Frontal cortex (tissue), 3 donors: ENCODE measurements at regions not wholly inside any gene's neighbourhood (a gene's known extent, or its start where the extent isn't known, plus 50 kb on each side); places are given as distances from the start of the nearest gene placed in this dataset.
"Not testable (repeated sequence)": the region's sequence is repeated elsewhere in the genome, so short reads cannot be mapped to it uniquely, and the experiment has no call there.

Experiments used
- DNase-seq, 2 donors: peaks; one replicate each; pipeline ENCODE4 v3.0.0; 2012; ENCODE audit warnings: low spot score in 2 of 2
- FAIRE-seq: peaks from 2 replicates; lab custom pipeline; 2012; peaks lifted over from hg19 to GRCh38; lab: Jason Lieb, UNC
- donor health status: control.
- donor health status: control.
- donor health status: control.

GRCh38 chr1:18557621-18558465 is 72.8 kb upstream of the PAX7 start:
- no peak for FAIRE-seq
- DNase-seq = peak in 1 of 2 donors; percentile 67

GRCh38 chr1:18560692-18561091 is 70.0 kb upstream of the PAX7 start:
- no peak for DNase-seq
- FAIRE-seq = no peak

GRCh38 chr1:18561967-18562366 is 68.7 kb upstream of the PAX7 start:
- FAIRE-seq = no peak
- no peak for DNase-seq

- FAIRE-seq = no peak
- DNase-seq = no peak
These were observed 66.0 kb upstream of the PAX7 start for GRCh38 chr1:18564676-18565075.

DNA sequence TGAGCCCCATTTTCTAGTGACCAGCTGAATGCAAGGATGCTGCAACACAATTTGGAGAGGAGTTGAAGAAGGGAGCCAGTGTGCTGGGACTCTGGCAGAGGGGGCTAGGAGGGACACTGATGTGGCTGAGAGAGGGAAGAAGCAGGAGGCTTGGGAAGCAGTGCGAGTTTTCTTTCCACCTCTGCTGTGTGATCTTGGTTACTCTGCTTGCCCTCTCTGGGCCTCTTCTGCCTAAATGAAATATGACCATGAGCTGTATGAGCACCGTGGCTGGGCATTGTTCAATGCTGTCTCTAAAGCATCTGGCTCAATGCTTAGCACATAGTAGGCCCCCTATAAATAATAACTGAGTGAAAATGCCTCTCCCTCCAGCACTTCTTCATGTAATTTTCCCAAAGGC is 65.3 kb upstream of the PAX7 start:
- DNase-seq (no peak), FAIRE-seq (no peak)

DNA sequence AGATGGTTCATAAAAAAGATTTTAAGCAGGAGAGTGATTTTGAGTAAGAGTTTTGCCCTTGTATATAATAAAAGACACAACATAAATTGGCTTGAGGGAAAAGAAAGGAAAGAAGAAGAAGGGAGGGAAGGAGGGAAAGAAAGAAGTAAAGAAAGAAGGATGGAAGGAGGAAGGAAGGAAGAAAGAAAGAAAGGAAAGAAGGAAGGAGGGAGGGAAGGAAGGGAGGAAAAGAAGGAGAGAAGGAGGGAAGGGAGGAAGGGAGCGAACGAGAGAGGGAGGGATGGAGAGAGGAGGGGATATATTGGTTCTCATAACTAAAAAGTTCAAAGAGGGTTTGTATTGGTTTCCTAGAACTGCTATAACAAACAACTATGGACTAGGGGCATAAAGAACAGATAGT is 62.2 kb upstream of the PAX7 start:
- DNase-seq (no peak), FAIRE-seq (no peak)

DNA sequence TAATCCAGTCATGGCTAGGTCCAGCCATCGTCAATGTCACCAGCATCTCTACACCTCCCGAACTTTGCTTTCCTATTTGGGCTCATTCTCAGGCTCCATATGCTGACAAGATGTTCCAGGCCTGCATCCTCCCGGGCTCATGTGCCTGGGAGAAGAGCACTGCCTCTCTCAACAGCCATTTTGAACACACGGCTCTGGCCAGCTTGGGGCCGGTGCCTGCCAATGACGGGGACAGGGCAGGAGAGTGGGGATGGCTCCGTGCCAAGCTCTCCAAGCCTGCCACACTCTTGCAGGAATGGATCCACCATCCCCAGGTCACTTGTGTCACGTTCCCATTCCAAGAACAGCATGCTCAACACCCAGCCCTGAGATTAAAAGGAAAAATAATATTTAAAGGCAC is 61.4 kb upstream of the PAX7 start:
- FAIRE-seq (no peak), DNase-seq (no peak)

DNA sequence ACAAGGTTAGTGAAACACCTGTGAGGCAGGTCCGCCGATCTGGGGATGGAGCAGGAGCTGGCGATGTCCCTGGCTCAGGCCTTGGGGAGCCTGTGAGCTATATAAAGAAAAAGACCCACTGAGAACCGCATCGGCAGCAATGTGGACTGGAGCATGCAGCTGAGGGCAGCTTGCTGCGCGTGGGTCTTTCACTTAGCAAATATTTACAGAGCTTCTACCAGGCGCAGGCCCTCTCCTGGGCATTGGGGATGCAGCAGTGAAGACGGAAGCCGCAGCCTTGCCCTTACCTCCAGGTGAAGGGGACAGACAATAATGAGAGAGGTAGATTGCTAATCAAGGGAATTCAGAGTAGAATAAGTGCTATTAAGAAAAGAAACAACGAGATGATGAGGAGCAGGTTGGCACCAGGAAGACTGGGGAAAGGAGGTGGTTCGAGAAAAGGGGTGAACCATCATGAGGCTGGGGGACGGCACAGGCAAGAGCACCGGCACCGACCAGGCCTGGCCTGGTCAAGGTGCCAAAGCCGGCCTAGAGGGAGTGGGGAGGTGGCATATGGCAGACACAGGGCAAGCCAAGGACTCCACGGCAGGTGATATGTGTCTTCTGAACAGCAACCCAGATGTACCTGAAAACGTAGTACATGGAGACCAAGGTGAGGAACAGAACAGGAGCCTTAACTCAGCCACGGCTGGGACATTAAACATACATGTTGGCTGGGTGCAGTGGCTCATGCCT is 60.7 kb upstream of the PAX7 start:
- FAIRE-seq = no peak
- DNase-seq = no peak

DNA sequence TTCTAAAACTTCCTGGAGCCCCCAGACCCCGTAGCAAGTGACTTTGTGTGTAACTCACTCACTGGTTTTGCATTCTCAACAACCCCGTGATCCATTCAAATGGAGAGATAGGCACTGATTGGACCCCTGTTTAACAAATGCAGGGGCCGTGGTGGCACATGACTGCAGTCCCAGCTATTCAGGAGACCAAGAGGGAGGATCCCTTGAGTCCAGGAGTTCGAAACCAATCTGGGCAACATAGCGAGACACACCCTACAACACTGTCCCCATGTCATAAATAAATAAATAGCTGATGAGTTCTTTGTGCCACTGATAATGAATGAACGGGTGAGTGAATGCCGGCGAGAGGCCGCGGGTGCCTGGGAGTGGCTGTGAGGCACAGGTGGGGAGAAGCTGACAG is 59.4 kb upstream of the PAX7 start:
- DNase-seq (no peak), FAIRE-seq (no peak)

- FAIRE-seq (no peak), DNase-seq (no peak)
These were observed 58.4 kb upstream of the PAX7 start for GRCh38 chr1:18572022-18572880.

DNA sequence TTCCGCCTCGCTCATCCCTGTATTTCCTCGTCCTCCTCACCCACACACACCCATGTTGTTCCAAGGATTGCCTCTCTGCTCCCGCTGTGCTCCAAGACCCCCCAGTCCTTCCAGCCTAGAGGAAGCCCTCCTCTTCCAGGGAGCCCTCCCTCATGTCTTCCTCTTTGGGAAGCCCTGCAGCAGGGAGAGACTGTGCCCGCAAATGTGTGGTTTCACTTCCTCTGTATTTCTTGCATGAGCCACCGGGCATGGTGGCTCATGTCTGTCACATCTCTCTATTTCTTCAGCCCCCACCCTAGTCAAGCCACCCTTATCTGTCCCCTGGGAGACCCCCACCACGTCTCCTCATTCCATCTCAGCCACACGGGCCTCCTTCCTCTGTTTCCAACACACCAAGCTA is 57.5 kb upstream of the PAX7 start:
- DNase-seq = no peak
- FAIRE-seq = no peak

- DNase-seq = no peak
These were observed 55.9 kb upstream of the PAX7 start for GRCh38 chr1:18574754-18575153.

DNA sequence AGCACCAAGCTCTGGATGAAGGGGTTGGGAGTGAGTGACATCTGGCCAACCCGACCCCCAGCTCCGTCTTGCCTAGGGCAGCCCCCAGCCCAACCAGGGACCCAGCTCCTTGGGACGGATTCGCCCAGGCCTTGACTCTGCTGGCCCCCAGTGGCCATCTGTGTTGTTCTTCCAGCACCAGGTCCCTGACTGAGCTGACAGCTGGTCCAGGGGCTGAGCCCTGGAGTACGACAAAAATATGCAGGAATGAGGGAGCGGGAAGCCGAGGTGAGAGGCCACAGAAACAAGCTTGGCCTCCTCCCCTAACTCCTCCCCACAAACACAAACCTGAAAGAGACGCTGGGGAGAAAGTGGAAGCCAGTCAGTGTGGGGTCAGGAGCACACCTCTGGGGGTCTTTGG is 55.0 kb upstream of the PAX7 start:
- FAIRE-seq (no peak), DNase-seq (peak in 1 of 2 donors; percentile 71)

More at GRCh38 chr1:18574754-18575153, 55.9 kb upstream of the PAX7 start:
- no peak for FAIRE-seq

DNA sequence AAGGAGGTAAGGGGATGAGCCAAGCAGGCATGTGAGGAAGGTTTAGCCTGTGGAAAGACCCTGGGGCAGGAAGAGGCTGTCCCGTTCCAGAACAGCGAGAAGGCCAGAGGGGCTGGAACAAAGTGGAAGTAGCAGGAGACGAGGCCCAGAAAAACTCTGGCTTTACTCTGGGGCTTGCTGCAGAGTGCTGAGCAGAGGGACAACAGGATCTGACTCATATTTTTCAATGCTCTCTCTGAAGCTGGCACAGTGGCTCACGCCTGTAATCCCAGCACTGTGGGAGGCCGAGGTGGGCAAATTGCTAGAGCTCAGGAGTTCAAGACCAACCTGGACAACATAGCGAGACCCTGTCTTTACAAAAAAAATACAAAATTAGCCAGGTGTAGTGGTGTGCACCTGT is 52.4 kb upstream of the PAX7 start:
- DNase-seq (no peak), FAIRE-seq (no peak)

DNA sequence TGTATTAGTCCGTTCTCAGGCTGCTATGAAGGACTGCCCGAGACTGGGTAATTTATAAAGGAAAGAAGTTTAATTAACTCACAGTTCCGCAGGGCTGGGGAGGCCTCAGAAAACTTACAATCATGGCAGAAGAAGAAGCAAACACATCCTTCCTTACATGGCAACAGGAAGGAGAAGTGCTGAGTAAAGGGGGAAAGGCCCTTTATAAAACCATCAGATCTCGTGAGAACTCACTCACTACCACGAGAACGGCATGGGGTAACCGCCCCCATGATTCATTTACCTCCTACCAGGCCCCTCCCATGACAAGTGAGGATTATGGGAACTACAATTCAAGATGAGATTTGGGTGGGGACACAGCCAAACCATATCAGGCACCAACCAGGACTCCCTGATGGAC is 51.4 kb upstream of the PAX7 start:
- DNase-seq, FAIRE-seq: not testable (repeated sequence)

GRCh38 chr1:18580047-18580446 is 50.6 kb upstream of the PAX7 start:
- no peak for DNase-seq
- FAIRE-seq = no peak

GRCh38 chr1:18580691-18581419 is 49.8 kb upstream of the PAX7 start:
- FAIRE-seq (no peak), DNase-seq (no peak)
